ENCODE measurements at regions not wholly inside any gene's neighbourhood (a gene's known extent, or its start where the extent isn't known, plus 50 kb on each side); places are given as distances from the start of the nearest gene placed in this dataset.

DNA sequence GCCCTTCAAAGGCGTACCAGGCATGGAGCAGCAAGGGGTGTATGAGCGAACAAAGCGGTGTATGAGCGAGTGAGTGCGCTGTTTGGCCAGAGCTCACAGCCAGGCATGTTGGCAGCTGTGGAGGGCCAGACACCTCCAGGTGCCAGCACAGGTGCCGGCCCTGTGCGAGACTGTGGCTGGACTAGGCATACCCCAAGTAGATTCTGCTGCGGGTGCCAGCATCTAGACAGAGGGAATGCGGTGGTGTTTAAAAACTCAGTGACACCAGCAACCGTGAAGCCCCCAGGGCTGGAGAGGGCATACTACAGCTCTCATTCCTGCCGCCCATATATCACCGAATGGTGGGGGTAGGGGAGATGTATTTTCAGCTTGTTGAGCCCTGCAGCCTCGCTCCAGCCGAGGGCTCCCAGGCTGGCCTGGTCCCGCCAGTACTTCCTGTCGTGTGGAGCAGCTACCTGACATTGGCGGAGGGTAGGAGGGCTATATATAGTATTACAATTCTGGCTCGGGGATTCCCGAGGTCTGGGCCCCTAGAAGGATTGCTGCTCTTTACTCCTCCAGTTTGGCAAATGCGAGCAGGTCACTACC is 1829.6 kb upstream of the NUDT12 start:
- Histone ChIP-seq H3K36me3 (no peaks in the 10 kb centered on the region), H3K27me3 (no peaks in the 10 kb centered on the region), H3K4me3 (no peak overlapping the region), H3K27ac (no peak overlapping the region), H3K4me1 (no peaks in the 10 kb centered on the region), H3K9me3 (peaks cover 0 to 18% (median 0%) of the 10 kb centered on the region in 12 donors)
- intact Hi-C loops (cut with DNase I) = no loop called here
- DNase-seq = peak in 1 of 5 donors; percentile 5
- TF ChIP-seq, protein P1, sequence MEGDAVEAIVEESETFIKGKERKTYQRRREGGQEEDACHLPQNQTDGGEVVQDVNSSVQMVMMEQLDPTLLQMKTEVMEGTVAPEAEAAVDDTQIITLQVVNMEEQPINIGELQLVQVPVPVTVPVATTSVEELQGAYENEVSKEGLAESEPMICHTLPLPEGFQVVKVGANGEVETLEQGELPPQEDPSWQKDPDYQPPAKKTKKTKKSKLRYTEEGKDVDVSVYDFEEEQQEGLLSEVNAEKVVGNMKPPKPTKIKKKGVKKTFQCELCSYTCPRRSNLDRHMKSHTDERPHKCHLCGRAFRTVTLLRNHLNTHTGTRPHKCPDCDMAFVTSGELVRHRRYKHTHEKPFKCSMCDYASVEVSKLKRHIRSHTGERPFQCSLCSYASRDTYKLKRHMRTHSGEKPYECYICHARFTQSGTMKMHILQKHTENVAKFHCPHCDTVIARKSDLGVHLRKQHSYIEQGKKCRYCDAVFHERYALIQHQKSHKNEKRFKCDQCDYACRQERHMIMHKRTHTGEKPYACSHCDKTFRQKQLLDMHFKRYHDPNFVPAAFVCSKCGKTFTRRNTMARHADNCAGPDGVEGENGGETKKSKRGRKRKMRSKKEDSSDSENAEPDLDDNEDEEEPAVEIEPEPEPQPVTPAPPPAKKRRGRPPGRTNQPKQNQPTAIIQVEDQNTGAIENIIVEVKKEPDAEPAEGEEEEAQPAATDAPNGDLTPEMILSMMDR (IDR thresholded peaks at IDR 0.05) = no peak
- no peak for TF ChIP-seq POLR2A (IDR thresholded peaks at IDR 0.05)
- WGBS, 4 donors = 91 to 94% (median 93%) methylated on average over 17 to 20 of the region's 20 CpGs
- no peak for ATAC-seq

DNA sequence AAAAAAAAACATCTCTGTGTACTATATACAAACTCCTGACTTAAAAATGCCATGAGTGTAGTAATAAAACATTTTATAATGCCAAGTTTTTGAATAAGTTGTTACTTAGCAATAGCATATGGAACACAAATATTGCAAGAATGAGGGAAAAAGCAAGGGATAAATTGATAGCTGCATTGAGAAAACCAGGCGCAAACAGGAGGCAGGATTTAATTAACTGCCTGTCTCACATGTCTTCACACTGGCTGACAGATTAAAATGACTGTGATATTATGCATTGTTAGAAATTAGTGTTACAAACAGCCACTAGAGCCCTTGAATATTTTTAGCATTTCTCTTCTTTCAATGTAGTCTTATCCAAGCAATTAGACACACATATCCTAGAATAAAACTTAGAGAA is 1817.5 kb upstream of the NUDT12 start:
- DNase-seq (no peak), ATAC-seq (no peak)
- Histone ChIP-seq H3K27ac (no peak overlapping the region), H3K36me3 (no peaks in the 10 kb centered on the region), H3K27me3 (no peaks in the 10 kb centered on the region), H3K9me3 (peaks cover 0 to 3% (median 0%) of the 10 kb centered on the region in 12 donors), H3K4me1 (no peaks in the 10 kb centered on the region), H3K4me3 (no peak overlapping the region)
- TF ChIP-seq POLR2A (IDR thresholded peaks at IDR 0.05) = no peak
- TF ChIP-seq, protein P1 (IDR thresholded peaks at IDR 0.05) = no peak
- WGBS, 4 donors = 90 to 97% (median 92%) methylated on average over 1 of the region's 1 CpG
- intact Hi-C loops (cut with DNase I) = no loop called here

DNA sequence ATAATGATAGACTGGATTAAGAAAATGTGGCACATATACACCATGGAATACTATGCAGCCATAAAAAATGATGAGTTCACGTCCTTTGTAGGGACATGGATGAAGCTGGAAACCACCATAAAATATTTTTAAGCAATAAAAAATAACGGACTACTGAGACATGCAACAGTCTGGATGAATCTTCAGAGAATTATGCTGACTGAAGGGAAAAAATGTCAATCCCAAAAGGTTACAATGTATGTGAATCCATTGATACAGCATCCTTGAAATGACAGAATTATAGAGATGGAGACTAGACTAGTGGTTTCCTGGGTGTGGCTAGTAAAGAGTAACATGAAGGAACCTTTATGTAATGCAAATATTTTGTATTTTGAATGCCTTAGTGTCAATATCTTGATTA is 1808.6 kb upstream of the NUDT12 start:
- H3K36me3 ChIP-seq = no peaks in the 10 kb centered on the region
- H3K27me3 ChIP-seq = no peaks in the 10 kb centered on the region
- TF ChIP-seq POLR2A (IDR thresholded peaks at IDR 0.05) = no peak
- intact Hi-C loops (cut with DNase I) = no loop called here
- no peak for DNase-seq
- no peaks in the 10 kb centered on the region for H3K4me1 ChIP-seq
- H3K9me3 ChIP-seq = peaks cover 0 to 5% (median 0%) of the 10 kb centered on the region in 12 donors
- H3K27ac ChIP-seq = no peak overlapping the region
- no peak overlapping the region for H3K4me3 ChIP-seq
- ATAC-seq = no peak
- 33 to 52% (median 42%) methylated on average over 2 of the region's 2 CpGs for WGBS, 4 donors

DNA sequence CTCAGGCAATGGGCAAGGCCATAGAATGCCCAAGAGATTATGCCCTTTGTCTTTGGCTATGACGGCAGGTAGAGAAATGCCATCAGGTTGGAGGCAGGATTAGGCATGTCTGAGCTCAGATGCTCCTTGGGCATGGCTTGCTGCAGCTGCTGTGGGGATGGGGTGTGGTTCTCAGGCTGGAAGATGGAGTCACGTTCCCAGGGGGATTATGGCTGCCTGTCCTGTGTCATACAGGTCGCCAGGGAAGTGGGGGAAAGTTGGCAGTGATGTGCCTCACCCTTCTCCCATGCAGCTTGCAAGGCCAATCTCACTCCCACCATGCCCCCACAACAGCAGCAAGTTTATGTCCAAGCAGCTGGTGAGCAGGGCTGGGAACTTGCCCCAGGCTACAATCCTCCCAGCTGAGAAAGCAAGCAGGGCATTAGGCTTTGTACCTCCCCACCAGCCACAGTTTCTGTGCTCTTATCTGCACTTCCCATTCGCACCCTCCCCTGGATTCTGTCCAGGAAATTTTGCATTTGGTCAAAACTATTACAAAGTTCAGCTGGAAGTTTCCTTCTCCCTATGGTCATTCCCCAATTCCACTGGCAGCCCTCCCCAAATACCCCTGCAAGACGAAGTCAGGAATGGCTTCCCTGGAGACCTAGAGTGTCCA is 1788.0 kb upstream of the NUDT12 start:
- ATAC-seq (no peak), DNase-seq (no peak)
- Histone ChIP-seq H3K36me3 (no peaks in the 10 kb centered on the region), H3K9me3 (peaks cover 0 to 9% (median 0%) of the 10 kb centered on the region in 12 donors), H3K4me1 (no peaks in the 10 kb centered on the region), H3K4me3 (no peak overlapping the region), H3K27ac (no peak overlapping the region), H3K27me3 (no peaks in the 10 kb centered on the region)
- intact Hi-C loops (cut with DNase I) = no loop called here
- TF ChIP-seq POLR2A (IDR thresholded peaks at IDR 0.05) = no peak
- TF ChIP-seq, protein P1 (IDR thresholded peaks at IDR 0.05) = no peak
- WGBS, 4 donors = 49 to 68% (median 66%) methylated on average over 5 of the region's 5 CpGs
